ENCODE measurements at regions not wholly inside any gene's neighbourhood (a gene's known extent, or its start where the extent isn't known, plus 50 kb on each side); places are given as distances from the start of the nearest gene placed in this dataset.

DNA sequence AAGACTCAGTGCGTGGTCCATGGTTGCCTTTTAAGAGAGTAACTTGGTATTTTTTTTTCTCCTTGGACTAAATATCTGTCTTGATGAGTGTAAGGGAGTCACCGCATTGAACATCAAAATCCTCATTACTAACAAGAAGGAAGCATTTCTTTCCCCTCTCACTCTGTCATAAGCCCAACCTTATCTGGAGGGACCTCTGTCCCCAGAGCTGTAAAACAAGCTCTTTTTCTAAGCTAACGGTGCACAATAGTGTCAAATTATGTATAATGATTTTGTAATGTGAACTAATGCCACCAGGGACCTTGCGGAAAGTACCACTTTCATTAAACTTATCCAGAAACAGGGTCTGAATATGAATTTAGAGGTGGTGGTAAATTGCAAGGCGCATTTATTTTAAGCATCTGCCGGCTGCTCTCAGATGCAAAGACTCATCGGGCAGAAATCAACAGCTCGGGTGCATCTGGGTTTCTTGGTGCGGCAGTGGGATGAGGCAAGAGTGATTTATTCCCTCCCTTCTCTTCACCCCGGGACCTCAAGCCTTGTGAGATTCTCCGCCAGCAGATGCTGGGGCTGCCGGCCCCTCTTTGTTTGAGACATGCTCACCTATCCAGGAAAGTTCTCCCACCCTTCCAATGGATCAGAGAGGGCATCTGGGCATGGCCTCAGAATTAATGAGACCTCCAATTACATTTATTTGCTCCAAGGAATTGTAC is 95.2 kb upstream of the IRX3 start:
- no peak for TF ChIP-seq RAD21 (IDR thresholded peaks at IDR 0.05; ENCODE audit: low read depth)
- TF ChIP-seq CEBPB (IDR thresholded peaks at IDR 0.05) = no peak
- TF ChIP-seq CREB1 (IDR thresholded peaks at IDR 0.05; ENCODE audit: low read depth) = no peak
- no peak for TF ChIP-seq EP300 (IDR thresholded peaks at IDR 0.05; ENCODE audit: borderline replicate concordance)
- no peak for TF ChIP-seq TEAD4 (IDR thresholded peaks at IDR 0.05)
- no peak for TF ChIP-seq MAX (IDR thresholded peaks at IDR 0.05)
- no peak for TF ChIP-seq NFIC (IDR thresholded peaks at IDR 0.05)
- TF ChIP-seq YY1 (IDR thresholded peaks at IDR 0.05; ENCODE audit: low read depth) = no peak
- TF ChIP-seq EGR1 (IDR thresholded peaks at IDR 0.05) = no peak
- no peak for TF ChIP-seq USF1 (IDR thresholded peaks at IDR 0.05)
- TF ChIP-seq, protein P1, sequence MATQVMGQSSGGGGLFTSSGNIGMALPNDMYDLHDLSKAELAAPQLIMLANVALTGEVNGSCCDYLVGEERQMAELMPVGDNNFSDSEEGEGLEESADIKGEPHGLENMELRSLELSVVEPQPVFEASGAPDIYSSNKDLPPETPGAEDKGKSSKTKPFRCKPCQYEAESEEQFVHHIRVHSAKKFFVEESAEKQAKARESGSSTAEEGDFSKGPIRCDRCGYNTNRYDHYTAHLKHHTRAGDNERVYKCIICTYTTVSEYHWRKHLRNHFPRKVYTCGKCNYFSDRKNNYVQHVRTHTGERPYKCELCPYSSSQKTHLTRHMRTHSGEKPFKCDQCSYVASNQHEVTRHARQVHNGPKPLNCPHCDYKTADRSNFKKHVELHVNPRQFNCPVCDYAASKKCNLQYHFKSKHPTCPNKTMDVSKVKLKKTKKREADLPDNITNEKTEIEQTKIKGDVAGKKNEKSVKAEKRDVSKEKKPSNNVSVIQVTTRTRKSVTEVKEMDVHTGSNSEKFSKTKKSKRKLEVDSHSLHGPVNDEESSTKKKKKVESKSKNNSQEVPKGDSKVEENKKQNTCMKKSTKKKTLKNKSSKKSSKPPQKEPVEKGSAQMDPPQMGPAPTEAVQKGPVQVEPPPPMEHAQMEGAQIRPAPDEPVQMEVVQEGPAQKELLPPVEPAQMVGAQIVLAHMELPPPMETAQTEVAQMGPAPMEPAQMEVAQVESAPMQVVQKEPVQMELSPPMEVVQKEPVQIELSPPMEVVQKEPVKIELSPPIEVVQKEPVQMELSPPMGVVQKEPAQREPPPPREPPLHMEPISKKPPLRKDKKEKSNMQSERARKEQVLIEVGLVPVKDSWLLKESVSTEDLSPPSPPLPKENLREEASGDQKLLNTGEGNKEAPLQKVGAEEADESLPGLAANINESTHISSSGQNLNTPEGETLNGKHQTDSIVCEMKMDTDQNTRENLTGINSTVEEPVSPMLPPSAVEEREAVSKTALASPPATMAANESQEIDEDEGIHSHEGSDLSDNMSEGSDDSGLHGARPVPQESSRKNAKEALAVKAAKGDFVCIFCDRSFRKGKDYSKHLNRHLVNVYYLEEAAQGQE (IDR thresholded peaks at IDR 0.05; ENCODE audit: low read depth) = no peak
- TF ChIP-seq FOXM1 (IDR thresholded peaks at IDR 0.05; ENCODE audit: borderline replicate concordance, low read depth) = no peak
- TF ChIP-seq TCF12 (IDR thresholded peaks at IDR 0.05; ENCODE audit: low read depth) = no peak
